Mucosa of descending colon (tissue), 3 donors: ENCODE measurements at regions not wholly inside any gene's neighbourhood (a gene's known extent, or its start where the extent isn't known, plus 50 kb on each side); places are given as distances from the start of the nearest gene placed in this dataset.

Source experiments
- ATAC-seq: fragments of 200-7000 bp; cut with Tn5 transposase; one replicate; pipeline ENCODE4 v1.9.1; 2020; ENCODE audit warnings: mild to moderate bottlenecking, moderate library complexity
- DNase-seq, 3 donors: peaks; one replicate each; pipeline ENCODE4 v3.0.0-alpha.2; 2020
- H3K36me3 ChIP-seq: fragments of 200-600 bp; one replicate; pipeline ENCODE4 v1.8.0; 2021; ENCODE audit warnings: low read depth, mild to moderate bottlenecking
- H3K4me1 ChIP-seq: fragments of 200-600 bp; one replicate; pipeline ENCODE4 v1.8.0; 2021; ENCODE audit warnings: low read depth, mild to moderate bottlenecking
- H3K4me3 ChIP-seq: fragments of 200-600 bp; one replicate; pipeline ENCODE4 v1.8.0; 2021; ENCODE audit warnings: mild to moderate bottlenecking
- H3K9me3 ChIP-seq: fragments of 200-600 bp; one replicate; pipeline ENCODE4 v1.8.0; 2021; ENCODE audit warnings: mild to moderate bottlenecking
- intact Hi-C, 2 donors: fragments of 100-400 bp; cut with DNase I in 1 of 2; cut with micrococcal nuclease in 1 of 2; formaldehyde crosslinking; loops; one replicate each; pipeline versions ENCODE4 v1.11.0 to v1.11.1; 2022; cut with DNase I, micrococcal nuclease
- TF ChIP-seq, protein P1 (sequence below): fragments of 200-600 bp; IDR thresholded peaks from one replicate; pipeline ENCODE4 v1.8.0; 2022; ENCODE audit warnings: antibody characterized with exemption, mild to moderate bottlenecking
- donor health status: DM: no; HTN: no; CAD: no; lungs with moderate emphysema.
- donor health status: DM: no; HTN: no; CAD: no.
- donor health status: DM: no; HTN: yes; CAD: no.

DNA sequence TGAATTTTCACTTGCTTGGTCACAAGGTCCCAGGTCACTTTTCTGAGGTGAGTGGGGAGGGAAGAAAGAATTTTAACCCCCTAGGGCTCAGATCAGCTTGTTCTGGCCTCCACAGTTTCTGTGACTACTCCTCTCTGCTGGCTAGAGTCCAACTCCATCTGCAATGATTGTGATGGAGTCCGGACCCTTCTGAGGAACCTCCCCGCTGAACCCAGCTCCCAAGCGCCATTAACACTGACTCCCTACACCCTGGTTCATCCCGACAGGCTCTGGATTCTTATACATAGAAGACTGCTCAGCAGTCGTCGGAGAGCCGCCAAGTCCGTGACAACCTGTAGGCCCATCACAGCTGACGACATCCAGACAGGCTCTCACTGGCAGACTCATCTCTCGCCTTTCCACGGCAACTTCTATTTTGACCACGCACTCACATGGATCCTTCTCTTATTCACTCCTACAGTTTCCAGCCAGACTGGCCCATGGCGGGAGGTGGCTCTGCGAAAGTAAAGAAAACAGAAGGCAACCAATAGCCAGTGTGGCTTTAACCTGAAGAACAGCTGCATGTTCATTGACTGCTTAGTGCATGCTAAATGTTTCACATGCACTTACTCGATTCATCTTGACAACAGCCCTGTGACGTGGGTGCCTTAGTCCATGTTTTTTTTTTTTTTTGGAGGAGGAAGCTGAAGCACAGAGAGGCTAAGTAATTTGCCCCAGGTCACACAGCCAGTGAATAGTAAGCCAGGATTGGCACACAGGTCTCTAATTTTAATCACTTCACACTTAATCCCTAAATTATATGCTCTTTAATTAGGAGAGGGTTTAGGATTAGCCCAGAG, 68.0 kb upstream of the PRDM11 start:
- DNase-seq (no peak), ATAC-seq (no peak)
- no peaks in the 10 kb centered on the region for H3K36me3 ChIP-seq
- H3K4me3 ChIP-seq, result no peak overlapping the region
- no peaks in the 10 kb centered on the region for H3K9me3 ChIP-seq
- TF ChIP-seq, protein P1, sequence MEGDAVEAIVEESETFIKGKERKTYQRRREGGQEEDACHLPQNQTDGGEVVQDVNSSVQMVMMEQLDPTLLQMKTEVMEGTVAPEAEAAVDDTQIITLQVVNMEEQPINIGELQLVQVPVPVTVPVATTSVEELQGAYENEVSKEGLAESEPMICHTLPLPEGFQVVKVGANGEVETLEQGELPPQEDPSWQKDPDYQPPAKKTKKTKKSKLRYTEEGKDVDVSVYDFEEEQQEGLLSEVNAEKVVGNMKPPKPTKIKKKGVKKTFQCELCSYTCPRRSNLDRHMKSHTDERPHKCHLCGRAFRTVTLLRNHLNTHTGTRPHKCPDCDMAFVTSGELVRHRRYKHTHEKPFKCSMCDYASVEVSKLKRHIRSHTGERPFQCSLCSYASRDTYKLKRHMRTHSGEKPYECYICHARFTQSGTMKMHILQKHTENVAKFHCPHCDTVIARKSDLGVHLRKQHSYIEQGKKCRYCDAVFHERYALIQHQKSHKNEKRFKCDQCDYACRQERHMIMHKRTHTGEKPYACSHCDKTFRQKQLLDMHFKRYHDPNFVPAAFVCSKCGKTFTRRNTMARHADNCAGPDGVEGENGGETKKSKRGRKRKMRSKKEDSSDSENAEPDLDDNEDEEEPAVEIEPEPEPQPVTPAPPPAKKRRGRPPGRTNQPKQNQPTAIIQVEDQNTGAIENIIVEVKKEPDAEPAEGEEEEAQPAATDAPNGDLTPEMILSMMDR, result no peak
- intact Hi-C loops, result no loop called here
- H3K4me1 ChIP-seq, result no peaks in the 10 kb centered on the region

DNA sequence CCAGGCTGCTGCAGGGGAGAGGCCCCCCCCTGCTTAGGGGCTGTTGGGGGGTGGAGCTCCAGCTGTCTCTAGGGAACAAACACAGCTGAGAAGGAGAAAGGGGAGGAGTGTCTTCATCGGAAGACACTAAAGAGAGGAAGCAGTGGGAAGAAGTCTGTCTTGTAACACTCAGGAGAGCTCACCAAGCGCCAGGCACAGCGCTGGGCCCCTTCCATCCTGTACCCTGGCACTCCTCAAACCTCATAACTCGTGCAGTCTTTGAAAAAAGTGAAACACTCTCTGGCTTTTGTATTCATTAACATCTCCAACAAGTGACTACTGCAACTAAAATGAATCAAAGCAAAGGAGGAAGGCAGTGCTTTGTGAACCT, 67.4 kb upstream of the PRDM11 start:
- Histone ChIP-seq H3K9me3 (no peaks in the 10 kb centered on the region), H3K36me3 (no peaks in the 10 kb centered on the region), H3K4me1 (no peaks in the 10 kb centered on the region), H3K4me3 (no peak overlapping the region)
- intact Hi-C loops, result no loop called here
- DNase-seq, result no peak
- no peak for ATAC-seq
- TF ChIP-seq, protein P1, result no peak

DNA sequence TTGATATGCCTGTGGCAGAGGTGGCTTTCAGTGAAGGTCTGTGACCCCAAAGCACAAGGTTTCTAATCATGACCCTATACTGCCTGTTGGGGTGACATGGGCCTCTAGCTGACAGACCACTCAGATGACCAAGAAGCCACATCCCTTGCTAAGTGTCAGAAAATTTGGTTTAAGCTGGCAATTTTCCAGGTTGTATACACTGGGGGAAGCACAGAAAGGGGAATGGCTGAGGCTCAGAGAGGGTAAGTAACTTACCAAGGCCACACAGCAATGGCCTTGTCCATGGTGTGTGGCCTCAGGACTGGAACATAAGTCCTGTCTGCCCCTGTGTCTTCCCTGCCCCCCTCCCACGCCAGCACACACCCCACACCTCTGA, 66.9 kb upstream of the PRDM11 start:
- intact Hi-C loops, result no loop called here
- H3K4me3 ChIP-seq, result no peak overlapping the region

DNA sequence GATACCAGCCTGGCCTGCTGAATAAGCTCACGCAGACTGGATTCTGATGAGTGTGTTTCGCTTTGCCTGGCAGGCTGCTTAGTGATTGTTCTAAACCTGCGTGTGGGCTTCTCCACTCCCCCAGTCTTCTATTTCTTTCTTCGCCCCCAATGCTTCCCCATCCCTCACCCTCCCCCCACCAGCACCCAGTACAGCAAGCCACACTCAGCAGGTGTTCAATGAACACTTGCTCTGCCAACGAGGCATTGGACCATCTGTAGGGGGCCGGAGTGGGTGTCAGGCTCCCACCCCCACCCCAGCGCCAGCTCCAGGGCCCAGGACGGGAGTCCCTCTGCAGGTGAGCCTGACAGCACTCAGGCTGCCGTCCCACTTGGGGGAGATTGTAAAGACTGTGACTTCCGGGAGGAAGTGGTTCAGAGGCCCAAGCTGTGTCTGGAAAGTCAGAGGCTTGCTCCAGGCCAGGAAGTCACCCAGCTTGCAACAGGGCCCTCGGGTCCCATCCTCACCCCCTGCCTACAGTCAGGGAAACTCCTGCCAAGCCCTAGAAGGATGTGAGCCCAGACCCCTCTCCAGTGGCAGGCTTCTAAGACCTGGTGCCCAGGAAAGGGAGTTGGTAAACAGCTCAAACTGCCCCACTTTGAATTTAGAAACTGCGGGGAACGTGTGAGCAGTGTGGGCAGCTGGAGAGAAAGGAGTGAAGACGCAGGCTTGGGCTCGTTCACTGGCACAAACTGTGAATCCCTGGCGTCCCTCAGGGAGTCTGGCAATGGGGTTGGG, 66.3 kb upstream of the PRDM11 start:
- DNase-seq, result peak; percentile 47 to 71 (median 49)
- intact Hi-C loops, result no loop called here
- Histone ChIP-seq H3K4me1 (no peaks in the 10 kb centered on the region), H3K9me3 (no peaks in the 10 kb centered on the region), H3K36me3 (no peaks in the 10 kb centered on the region), H3K4me3 (no peak overlapping the region)
- peak; percentile 83 for ATAC-seq
- TF ChIP-seq, protein P1, result no peak

More for the DNA sequence above, 66.9 kb upstream of the PRDM11 start:
- H3K36me3 ChIP-seq, result no peaks in the 10 kb centered on the region
- ATAC-seq (no peak), DNase-seq (no peak)
- H3K9me3 ChIP-seq, result no peaks in the 10 kb centered on the region
- TF ChIP-seq, protein P1, result no peak
- no peaks in the 10 kb centered on the region for H3K4me1 ChIP-seq

DNA sequence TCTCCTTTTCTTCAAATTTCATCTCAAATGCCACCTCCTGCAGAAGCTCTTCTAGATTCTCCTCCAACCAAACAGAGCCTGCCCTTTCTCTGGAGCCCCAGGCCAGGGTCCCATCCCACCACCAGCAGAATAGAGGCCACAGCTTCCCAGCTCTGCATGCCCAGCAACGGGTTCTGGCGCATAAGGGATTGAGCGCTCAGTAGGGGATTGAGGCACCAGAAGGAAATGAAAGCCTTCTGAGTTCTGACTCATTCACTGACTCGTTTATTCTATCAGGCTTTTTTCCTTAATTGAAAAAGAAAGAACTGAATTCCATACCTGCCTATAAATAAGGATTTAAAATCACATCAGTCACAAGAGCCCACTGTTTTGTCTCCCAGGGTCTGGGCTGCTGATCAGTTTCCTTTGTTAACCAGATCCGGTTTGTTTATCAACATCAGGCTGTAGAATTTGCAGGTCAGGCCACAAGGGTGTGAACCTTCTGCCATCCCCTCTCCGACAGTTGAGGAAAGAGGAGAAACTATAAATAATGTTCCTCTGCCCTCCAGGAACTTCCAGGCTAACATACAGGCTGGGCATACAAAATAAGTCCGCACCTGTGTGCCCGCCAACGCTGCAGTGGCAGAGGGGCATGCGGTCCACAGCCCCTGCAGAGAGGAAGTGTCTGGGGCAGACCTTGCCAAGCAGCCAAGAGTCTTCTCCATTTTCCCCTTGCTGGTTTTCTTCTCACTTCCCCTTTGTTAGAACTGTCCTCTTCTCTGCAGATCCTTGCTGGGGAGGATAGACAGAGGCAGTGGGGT, 63.5 kb upstream of the PRDM11 start:
- H3K36me3 ChIP-seq, result no peaks in the 10 kb centered on the region
- no peaks in the 10 kb centered on the region for H3K4me1 ChIP-seq
- no peaks in the 10 kb centered on the region for H3K9me3 ChIP-seq
- ATAC-seq, result peak; percentile 28
- intact Hi-C loops, result no loop called here
- H3K4me3 ChIP-seq, result no peak overlapping the region
- no peak for DNase-seq
- TF ChIP-seq, protein P1, result no peak
